ENCODE measurements at regions not wholly inside any gene's neighbourhood (a gene's known extent, or its start where the extent isn't known, plus 50 kb on each side); places are given as distances from the start of the nearest gene placed in this dataset.
"Not testable (repeated sequence)": the region's sequence is repeated elsewhere in the genome, so short reads cannot be mapped to it uniquely, and the experiment has no call there.

DNA sequence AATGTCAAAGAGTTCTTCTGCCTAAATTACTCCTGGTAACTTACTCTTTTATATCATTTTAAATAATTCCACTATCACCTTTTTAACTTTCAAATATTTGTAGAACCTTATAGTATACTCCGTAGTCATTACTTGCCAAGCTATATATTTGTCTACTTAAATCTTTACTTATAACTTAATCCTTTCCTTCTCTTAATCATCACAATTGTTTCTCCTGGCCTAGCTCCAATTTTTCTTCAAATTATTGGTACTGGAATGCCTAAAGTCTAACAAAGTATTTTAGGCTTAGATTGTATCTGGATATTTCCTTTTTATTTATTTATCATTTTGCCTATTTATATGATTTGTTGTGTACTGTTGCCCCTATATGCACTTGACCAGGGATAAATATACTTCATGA, 109.5 kb downstream of the MZT1 start:
- H3K27ac Mint-ChIP-seq: peak overlapping the region; percentile 64
- no peak for TF ChIP-seq CTCF (IDR thresholded peaks at IDR 0.05; ENCODE audit: unreplicated experiment)
- H3K27me3 Mint-ChIP-seq (ENCODE audit: low read depth): no peaks in the 10 kb centered on the region
- H3K4me3 Mint-ChIP-seq: no peak overlapping the region
- H3K4me1 Mint-ChIP-seq: peaks cover 31% of the 10 kb centered on the region
- peaks cover 9% of the 10 kb centered on the region for H3K9me3 Mint-ChIP-seq
- peaks cover 4% of the 10 kb centered on the region for H3K36me3 Mint-ChIP-seq
- DNase-seq (ENCODE audit: low spot score in 2 of 2, unreplicated experiment in 2 of 2): no peak

DNA sequence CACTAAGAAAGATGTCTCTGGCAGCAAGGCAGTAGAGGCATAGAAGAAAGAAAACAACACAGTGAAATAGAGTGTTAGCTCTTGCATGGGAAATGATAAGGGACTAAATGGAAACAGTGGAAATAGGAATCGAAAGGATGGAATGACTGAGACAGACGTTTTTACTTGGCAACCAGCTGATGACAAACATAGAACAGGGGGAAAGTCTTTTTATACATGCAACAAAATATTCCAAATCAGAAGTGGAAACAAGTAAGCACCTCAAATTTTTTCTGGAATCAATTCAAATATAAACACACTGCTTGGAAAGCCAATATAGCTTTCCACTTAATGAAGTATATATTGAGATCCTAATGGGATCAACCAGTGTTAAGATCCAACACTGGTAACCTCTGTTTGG, 110.2 kb downstream of the MZT1 start:
- TF ChIP-seq CTCF (IDR thresholded peaks at IDR 0.05; ENCODE audit: unreplicated experiment): no peak
- Mint-ChIP-seq H3K27me3 (ENCODE audit: low read depth) (no peaks in the 10 kb centered on the region), H3K4me1 (peaks cover 31% of the 10 kb centered on the region), H3K4me3 (no peak overlapping the region), H3K27ac (no peak overlapping the region), H3K9me3 (peaks cover 9% of the 10 kb centered on the region), H3K36me3 (peaks cover 4% of the 10 kb centered on the region)
- DNase-seq (ENCODE audit: low spot score in 2 of 2, unreplicated experiment in 2 of 2): no peak

DNA sequence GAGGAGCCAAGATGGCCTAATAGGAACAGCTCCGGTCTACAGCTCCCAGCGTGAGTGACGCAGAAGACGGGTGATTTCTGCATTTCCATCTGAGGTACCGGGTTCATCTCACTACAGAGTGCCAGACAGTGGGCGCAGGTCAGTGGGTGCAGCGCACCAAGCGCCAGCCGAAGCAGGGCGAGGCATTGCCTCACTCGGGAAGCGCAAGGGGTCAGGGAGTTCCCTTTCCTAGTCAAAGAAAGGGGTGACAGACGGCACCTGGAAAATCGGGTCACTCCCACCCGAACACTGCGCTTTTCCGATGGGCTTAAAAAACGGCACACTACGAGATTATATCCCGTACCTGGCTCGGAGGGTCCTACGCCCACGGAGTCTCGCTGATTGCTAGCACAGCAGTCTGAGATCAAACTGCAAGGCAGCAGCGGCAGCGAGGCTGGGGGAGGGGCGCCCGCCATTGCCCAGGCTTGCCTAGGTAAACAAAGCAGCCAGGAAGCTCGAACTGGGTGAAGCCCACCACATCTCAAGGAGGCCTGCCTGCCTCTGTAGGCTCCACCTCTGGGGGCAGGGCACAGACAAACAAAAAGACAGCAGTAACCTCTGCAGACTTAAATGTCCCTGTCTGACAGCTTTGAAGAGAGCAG, 117.1 kb downstream of the MZT1 start:
- H3K27ac Mint-ChIP-seq; DNase-seq (ENCODE audit: low spot score in 2 of 2, unreplicated experiment in 2 of 2); H3K27me3 Mint-ChIP-seq (ENCODE audit: low read depth); H3K4me3 Mint-ChIP-seq; H3K4me1 Mint-ChIP-seq; H3K36me3 Mint-ChIP-seq; H3K9me3 Mint-ChIP-seq: not testable (repeated sequence)

GRCh38 chr13:72599178-72599743, 128.2 kb downstream of the MZT1 start:
- Mint-ChIP-seq H3K27me3 (ENCODE audit: low read depth) (no peaks in the 10 kb centered on the region), H3K4me1 (peaks cover 21% of the 10 kb centered on the region), H3K36me3 (no peaks in the 10 kb centered on the region), H3K4me3 (no peak overlapping the region), H3K9me3 (peaks cover 11% of the 10 kb centered on the region), H3K27ac (no peak overlapping the region)
- TF ChIP-seq CTCF (IDR thresholded peaks at IDR 0.05; ENCODE audit: unreplicated experiment): no peak
- DNase-seq (ENCODE audit: low spot score in 2 of 2, unreplicated experiment in 2 of 2): no peak

- no peak for DNase-seq (ENCODE audit: low spot score in 2 of 2, unreplicated experiment in 2 of 2)
- TF ChIP-seq CTCF (IDR thresholded peaks at IDR 0.05; ENCODE audit: unreplicated experiment): no peak
- H3K27me3 Mint-ChIP-seq (ENCODE audit: low read depth): no peaks in the 10 kb centered on the region
- peaks cover 13% of the 10 kb centered on the region for H3K4me1 Mint-ChIP-seq
- H3K27ac Mint-ChIP-seq: no peak overlapping the region
- H3K4me3 Mint-ChIP-seq: no peak overlapping the region
- H3K36me3 Mint-ChIP-seq: no peaks in the 10 kb centered on the region
- H3K9me3 Mint-ChIP-seq: peaks cover 4% of the 10 kb centered on the region
Observed at GRCh38 chr13:72590091-72590740, 137.2 kb downstream of the MZT1 start.

DNA sequence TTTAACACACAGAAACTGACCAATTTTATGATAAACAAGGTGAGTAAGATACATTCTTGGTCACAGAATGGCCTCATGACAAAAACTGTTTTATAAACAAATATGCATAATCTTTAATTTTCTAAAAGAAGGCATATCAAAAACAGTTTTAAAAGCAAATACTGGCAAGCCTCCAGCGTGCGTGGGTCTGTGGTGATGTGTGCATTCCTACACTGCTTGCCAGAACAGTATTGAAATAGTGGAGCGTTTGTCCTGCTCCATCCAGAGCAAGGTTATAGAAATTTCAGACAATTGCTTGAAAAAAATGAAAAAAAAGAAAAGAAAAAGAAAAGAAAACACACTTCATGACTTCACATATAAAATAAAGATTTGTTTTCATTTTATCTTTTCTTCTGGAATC, 140.9 kb downstream of the MZT1 start:
- no peaks in the 10 kb centered on the region for H3K36me3 Mint-ChIP-seq
- H3K9me3 Mint-ChIP-seq: peaks cover 11% of the 10 kb centered on the region
- peak overlapping the region; percentile 28 for H3K27ac Mint-ChIP-seq
- H3K4me3 Mint-ChIP-seq: no peak overlapping the region
- no peak for TF ChIP-seq CTCF (IDR thresholded peaks at IDR 0.05; ENCODE audit: unreplicated experiment)
- DNase-seq (ENCODE audit: low spot score in 2 of 2, unreplicated experiment in 2 of 2): no peak
- no peaks in the 10 kb centered on the region for H3K27me3 Mint-ChIP-seq (ENCODE audit: low read depth)
- H3K4me1 Mint-ChIP-seq: peaks cover 16% of the 10 kb centered on the region

Measured in mesothelial cell of epicardium (in vitro differentiated cells).